ENCODE measurements at regions not wholly inside any gene's neighbourhood (a gene's known extent, or its start where the extent isn't known, plus 50 kb on each side); places are given as distances from the start of the nearest gene placed in this dataset.

- TF ChIP-seq, protein P1, sequence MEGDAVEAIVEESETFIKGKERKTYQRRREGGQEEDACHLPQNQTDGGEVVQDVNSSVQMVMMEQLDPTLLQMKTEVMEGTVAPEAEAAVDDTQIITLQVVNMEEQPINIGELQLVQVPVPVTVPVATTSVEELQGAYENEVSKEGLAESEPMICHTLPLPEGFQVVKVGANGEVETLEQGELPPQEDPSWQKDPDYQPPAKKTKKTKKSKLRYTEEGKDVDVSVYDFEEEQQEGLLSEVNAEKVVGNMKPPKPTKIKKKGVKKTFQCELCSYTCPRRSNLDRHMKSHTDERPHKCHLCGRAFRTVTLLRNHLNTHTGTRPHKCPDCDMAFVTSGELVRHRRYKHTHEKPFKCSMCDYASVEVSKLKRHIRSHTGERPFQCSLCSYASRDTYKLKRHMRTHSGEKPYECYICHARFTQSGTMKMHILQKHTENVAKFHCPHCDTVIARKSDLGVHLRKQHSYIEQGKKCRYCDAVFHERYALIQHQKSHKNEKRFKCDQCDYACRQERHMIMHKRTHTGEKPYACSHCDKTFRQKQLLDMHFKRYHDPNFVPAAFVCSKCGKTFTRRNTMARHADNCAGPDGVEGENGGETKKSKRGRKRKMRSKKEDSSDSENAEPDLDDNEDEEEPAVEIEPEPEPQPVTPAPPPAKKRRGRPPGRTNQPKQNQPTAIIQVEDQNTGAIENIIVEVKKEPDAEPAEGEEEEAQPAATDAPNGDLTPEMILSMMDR (IDR thresholded peaks at IDR 0.05) = no peak
- TF ChIP-seq POLR2A (IDR thresholded peaks at IDR 0.05) (no peak), POLR2AphosphoS5 (IDR thresholded peaks at IDR 0.05) (no peak)
Measured at GRCh38 chr1:238485912-238486209, 595.1 kb upstream of the ZP4 start.
